ENCODE measurements at regions not wholly inside any gene's neighbourhood (a gene's known extent, or its start where the extent isn't known, plus 50 kb on each side); places are given as distances from the start of the nearest gene placed in this dataset.
"Not testable (repeated sequence)": the region's sequence is repeated elsewhere in the genome, so short reads cannot be mapped to it uniquely, and the experiment has no call there.

GRCh38 chr13:112222971-112223370 lies 153.2 kb upstream of the SPACA7 start:
- DNase-seq (ENCODE audit: low read depth) = no peak

DNA sequence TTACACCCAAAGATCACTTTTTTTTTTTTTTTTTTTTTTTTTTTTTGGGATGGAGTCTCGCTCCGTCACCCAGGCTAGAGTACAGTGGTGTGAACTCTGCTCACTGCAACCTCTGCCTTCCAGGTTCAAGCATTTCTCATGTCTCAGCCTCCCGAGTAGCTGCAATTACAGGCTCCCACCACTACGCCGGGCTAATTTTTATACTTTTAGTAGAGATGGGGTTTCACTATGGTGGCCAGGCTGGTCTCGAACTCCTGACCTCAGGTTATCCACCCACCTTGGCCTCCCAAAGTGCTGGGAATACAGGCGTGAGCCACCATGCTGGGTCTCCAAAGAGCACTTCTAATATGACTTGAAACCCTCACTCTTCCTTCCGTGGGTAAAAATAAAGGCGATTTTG lies 152.2 kb upstream of the SPACA7 start:
- DNase-seq (ENCODE audit: low read depth) = not testable (repeated sequence)

- no peak for DNase-seq (ENCODE audit: low read depth)
Observed at GRCh38 chr13:112225429-112226090, 150.6 kb upstream of the SPACA7 start.

DNA sequence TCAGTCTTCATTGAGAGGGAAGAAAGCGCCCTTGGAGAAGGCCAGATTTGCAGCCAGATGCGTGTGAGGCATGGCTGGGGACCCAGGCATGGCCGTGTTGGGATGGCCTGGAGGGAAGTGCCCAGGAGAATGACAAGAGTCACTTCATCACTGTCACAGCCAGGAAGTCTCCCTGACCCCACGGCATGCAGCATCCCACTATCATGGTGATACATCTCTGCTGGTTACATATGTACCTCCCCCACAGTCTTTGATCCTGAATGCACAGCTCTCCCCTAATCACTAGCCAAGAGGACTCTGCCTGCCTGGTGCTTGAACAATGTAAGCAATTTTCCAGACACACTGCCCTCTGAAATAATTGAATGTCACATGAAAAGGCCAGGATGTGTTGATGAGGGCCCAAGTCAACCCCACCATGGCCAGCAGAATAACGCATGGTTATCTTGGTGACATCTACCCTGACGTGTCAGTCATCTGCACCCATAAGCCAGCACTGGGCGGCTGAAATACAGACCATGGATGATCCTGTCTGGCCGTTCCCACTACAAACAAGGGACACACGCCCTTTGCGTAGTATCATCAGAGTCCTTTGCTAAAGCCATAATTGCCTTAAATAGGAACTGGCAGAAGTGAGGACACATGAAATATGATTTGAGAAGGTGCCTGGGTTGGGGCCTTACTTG lies 149.7 kb upstream of the SPACA7 start:
- DNase-seq (ENCODE audit: low read depth) = no peak

DNA sequence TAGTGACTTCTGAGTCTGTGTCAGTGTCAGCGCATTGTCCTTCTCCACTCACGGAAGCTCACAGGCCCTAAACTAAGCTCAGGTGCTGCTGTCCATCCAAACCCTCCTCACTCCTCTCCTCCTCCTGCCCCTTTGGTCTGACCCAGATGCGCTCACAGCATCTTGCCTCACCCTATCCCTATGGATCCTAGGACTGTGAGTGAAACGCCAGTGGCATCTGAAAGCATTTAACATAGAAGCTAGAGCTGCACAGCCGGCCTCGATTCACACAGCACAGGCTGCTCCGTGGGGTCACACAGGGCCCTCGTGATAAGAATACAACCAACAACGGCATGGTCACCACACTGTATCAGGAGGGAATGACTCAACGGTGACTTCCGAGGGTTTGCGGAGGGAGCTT lies 149.1 kb upstream of the SPACA7 start:
- DNase-seq (ENCODE audit: low read depth) = no peak

GRCh38 chr13:112229445-112229844 lies 146.7 kb upstream of the SPACA7 start:
- no peak for DNase-seq (ENCODE audit: low read depth)

DNA sequence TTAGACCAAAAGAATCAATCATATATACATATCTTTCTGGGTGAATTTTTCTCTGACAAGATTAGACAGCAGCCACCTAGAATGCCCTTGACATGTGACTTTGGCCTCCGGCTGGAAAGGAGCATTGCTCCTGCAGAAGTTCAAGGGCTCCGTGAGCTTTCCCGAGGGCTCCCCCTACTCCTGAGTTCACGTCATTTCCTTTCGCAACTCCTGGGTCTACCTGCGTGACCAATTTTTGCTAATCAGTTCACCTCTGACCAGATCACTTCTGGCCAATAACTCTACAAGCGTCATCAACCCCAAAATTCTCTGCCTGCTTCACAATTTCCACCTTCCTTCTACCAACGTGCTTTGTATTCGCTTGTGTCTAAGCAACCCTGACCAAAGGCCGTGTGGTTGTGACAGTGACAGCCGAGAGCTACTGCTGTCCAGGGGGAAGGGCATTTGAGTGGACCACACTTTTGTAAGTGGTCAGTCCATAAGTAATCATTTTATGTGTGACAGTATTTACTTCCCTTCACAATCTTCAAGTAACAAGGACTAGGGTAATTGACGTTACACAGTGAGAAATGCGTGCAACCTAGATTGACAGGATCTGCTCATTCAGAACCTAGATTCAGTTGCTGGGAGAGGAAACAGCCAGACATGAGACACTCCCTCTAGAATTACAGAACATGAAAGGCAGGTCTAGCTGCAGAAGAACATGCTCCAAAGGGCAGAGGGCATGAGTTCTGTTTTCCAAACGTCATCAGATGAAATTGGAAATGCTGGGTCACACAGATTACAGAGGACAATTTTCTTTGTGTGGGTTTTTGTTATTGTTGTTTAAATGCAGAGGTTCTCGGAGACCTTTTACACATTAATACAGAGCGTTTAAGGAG lies 145.9 kb upstream of the SPACA7 start:
- DNase-seq (ENCODE audit: low read depth) = no peak

DNA sequence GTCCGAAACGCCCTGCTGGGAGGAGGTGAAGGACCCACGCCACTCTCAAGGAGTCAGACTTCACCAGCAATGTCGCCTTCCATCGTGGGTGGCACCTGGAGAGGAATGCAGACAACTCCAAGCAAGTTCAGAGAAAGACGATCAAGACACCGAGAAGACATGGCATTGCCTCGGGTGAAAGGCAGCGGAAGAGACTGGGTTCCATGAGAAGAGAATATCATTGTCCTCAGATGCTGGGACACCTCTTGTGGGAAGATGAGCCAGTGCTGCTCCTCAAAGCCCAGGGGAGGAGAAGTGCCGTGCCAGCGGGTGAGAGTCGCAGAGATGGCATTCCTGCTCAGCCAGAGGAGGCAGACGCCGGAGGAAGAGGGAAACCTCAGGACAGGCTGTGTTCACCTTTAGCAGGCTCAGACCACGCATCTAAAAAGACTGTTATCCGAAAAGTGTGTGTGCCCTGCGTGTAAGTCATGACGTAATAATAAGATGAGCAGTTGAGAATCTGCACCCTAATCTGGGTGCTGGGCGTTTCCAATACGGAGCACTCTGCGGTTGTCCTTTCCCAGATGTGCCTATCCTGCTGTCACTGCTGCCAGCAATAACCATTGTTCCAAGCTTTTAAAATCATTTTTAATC lies 144.6 kb upstream of the SPACA7 start:
- DNase-seq (ENCODE audit: low read depth) = no peak

DNA sequence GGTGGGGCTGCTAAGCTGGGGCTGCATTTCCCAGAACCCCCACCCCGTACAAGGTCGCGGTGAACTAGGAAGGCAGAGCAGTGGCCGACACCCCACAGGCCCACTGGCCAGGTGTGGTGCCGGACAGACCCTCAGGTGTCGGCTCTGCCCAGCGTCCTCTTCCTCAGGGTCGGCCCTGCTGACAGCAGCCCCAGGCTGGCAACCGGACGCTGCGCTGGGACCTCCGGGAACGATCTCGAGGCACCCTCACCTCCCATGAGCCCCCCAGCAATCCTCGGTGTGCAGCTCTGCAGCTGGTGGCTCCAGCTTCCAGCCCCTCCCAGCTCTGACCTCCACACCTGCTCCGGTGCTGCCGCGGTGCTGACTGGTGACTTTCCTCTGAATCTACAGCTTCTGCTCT lies 142.9 kb upstream of the SPACA7 start:
- no peak for DNase-seq (ENCODE audit: low read depth)

GRCh38 chr13:112233716-112234115 lies 142.4 kb upstream of the SPACA7 start:
- DNase-seq (ENCODE audit: low read depth) = no peak

DNA sequence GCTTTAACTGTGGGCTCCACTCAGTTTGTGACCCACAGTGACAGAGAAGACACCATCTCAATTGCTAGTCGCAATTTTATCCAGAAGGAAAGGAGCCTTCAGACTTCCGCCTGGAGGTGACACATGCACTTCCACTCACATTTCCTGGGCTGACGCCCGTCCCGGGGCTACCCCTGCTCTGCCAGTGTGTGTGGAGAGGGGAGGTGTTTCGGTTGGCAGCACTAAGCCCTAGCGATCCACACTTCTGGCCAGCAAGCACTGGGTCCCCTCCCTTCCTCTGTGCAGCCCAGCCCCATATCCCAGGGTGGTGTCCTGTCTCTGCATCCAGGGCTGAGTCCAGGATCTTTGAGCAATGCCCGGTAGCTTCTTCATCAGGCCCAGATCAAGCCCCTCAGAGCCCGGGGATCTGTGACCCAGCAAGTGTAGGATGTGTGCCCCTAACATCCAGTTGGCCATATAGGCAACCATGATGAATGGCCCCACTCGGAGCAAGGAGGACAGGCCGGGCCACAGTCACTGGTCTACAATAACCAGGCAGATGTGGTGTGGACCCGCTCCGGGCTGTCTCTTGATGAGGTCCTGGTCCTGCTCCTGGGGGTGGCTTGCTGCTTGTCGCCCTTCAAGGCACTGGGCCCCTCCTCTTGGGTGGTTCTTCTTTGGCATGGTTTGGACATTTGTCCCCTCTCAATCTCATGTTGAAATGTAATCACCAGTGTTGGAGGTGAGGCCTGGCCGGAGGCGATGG lies 141.9 kb upstream of the SPACA7 start:
- DNase-seq (ENCODE audit: low read depth) = no peak

- no peak for DNase-seq (ENCODE audit: low read depth)
Observed at GRCh38 chr13:112236016-112236415, 140.1 kb upstream of the SPACA7 start.

DNA sequence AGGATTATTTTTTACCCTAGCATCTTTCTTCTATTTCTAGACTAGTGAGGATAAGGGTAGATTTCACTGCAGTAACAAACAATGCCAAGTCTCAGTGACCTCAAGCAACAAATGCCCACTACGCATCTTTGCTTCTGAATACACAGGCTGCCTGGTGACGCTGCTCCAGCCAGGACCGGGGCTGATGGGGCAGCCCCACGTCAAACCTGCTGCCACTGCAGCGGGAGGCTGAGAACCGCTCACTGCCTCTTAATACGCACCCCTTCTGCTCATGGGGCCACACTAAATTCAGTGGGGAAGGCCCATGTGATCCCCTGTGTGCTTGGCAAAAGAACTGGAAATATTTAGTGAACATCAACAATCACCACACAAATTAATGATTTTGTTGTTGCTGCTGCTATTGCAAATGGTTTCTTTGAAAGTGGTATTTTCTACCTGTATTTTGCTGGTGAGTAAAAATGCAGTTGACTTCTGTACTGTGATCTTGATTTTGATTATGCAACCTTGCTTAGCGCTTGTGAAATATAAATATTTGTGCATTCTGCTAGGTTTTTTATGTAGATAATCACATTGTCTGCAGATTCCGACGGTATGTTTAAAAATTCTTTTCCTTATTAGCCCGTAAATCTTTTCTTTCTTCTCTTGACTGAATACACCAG lies 139.5 kb upstream of the SPACA7 start:
- DNase-seq (ENCODE audit: low read depth) = no peak

GRCh38 chr13:112238436-112238995 lies 137.6 kb upstream of the SPACA7 start:
- no peak for DNase-seq (ENCODE audit: low read depth)

DNA sequence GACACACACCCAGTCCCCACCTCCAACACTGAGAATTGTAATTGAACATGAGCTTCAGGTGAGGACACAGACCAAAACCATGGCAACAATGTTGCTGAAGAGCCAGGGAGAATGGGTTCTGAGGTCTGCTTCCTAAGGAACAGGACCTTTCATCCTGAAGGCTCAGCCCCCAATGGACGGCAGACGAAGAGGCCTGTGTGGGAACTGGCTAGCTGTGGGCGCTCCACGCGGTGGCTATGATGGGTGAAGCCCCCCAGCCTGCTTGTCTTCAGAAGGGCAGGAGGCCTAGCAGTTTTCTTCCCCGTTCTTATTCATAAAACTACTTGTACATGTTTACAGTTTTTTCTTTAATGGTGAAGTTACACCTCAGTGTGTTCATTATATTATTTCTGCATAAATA lies 136.1 kb upstream of the SPACA7 start:
- DNase-seq (ENCODE audit: low read depth) = no peak

DNA sequence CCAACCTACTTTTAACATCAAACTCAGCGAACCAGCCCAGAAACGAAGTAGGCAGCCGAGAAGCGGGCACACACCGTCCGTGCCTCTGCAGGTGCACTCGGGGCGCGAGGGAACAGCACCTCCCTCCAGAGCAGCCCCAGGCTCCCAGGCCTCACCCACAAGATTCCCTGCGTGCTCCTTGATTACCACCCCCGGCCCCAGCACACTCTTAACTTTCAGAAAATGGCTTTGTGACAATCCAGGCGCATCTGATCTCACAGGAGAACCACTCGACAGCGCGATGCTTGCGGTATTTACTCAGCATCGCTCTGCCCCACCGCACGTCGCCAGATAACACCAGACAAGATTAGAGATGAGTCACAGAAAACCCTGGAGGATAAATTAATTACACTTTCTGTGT lies 134.9 kb upstream of the SPACA7 start:
- no peak for DNase-seq (ENCODE audit: low read depth)

DNA sequence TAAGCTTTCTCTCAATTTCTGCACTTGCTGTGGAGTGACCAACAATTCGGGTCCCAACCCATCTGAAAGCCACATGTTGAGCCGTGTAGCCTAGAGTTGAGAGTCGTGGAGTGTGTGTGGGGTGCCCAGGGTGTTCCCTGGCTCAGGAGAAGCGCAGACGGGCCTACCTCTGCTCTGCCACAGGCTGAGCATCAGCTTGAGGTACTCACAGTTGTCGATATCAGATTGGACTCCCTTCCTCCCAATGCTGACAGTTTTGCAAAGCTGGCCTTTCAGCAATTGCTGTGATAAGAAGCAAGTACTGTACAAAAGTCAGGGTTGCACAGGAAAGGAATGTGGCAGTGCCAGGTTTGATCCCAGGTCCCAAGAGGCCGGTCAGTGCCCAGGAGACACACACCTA lies 133.4 kb upstream of the SPACA7 start:
- no peak for DNase-seq (ENCODE audit: low read depth)

GRCh38 chr13:112244061-112244460 lies 132.1 kb upstream of the SPACA7 start:
- no peak for DNase-seq (ENCODE audit: low read depth)

- no peak for DNase-seq (ENCODE audit: low read depth)
Observed at GRCh38 chr13:112244495-112245177, 131.5 kb upstream of the SPACA7 start.

DNA sequence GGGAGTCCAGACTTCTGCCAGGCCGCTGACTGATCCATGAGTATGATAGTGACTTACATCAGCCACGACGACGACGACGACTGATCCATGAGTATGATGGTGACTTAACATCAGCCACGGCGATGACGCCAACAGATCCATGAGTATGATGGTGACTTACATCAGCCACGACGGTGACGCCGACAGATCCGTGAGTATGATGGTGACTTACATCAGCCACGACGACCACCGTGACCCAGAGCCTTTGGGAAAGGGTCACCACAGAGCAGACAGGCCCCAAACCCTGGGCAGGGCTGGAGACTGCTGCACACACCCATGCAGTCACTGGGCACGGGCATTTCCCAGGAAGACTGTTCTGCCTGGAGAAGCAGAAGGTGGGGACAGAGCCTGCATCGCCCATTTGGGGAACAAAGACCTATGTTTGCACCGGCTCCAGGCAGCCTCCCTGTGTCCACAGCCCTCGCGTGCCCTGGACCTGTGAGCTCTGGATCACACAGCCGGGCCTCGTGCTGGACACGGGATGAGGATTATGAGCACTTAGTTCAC lies 130.9 kb upstream of the SPACA7 start:
- no peak for DNase-seq (ENCODE audit: low read depth)

All from RPMI7951 (cell line).